ENCODE measurements at regions not wholly inside any gene's neighbourhood (a gene's known extent, or its start where the extent isn't known, plus 50 kb on each side); places are given as distances from the start of the nearest gene placed in this dataset.

DNA sequence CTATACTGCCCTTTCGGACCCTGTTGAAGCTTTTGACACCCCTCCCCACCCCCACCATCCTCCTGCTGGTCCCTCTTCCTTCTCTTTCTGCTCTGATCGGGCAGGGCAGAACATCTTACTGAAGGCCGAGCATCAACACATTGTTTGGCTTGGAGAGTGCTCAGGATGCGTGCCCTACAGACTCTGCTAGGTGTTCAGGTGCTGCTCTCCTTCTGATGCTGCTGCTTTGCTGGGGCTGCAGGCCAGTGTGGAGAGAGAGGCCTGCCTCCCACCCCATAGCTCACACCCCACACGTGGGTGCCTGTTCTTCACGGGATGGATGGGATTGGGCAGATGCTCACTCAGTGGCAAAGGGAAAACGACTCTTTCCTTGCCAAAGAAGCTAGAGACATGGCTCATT is 89.8 kb upstream of the ONECUT1 start:
- no peak for TF ChIP-seq EP300 (IDR thresholded peaks at IDR 0.05)
- TF ChIP-seq, protein P1, sequence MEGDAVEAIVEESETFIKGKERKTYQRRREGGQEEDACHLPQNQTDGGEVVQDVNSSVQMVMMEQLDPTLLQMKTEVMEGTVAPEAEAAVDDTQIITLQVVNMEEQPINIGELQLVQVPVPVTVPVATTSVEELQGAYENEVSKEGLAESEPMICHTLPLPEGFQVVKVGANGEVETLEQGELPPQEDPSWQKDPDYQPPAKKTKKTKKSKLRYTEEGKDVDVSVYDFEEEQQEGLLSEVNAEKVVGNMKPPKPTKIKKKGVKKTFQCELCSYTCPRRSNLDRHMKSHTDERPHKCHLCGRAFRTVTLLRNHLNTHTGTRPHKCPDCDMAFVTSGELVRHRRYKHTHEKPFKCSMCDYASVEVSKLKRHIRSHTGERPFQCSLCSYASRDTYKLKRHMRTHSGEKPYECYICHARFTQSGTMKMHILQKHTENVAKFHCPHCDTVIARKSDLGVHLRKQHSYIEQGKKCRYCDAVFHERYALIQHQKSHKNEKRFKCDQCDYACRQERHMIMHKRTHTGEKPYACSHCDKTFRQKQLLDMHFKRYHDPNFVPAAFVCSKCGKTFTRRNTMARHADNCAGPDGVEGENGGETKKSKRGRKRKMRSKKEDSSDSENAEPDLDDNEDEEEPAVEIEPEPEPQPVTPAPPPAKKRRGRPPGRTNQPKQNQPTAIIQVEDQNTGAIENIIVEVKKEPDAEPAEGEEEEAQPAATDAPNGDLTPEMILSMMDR (IDR thresholded peaks at IDR 0.05) = no peak
- TF ChIP-seq POLR2A (IDR thresholded peaks at IDR 0.05; ENCODE audit: low read depth) = no peak
- no peak for TF ChIP-seq POLR2AphosphoS5 (IDR thresholded peaks at IDR 0.05)
- Histone ChIP-seq H3K4me1 (no peaks in the 10 kb centered on the region), H3K27ac (replicated peaks in 1 of 4) (no peak overlapping the region), H3K36me3 (no peaks in the 10 kb centered on the region), H3K4me3 (no peak overlapping the region), H3K9me3 (no peaks in the 10 kb centered on the region), H3K27me3 (peaks cover 0 to 4% (median 0%) of the 10 kb centered on the region in 4 donors)
- whole genome bisulfite sequencing = 36% methylated on average over 7 of the region's 7 CpGs
- no peak for DNase-seq (ENCODE audit: extremely low spot score)
- intact Hi-C loops (cut with DNase I) = no loop called here

DNA sequence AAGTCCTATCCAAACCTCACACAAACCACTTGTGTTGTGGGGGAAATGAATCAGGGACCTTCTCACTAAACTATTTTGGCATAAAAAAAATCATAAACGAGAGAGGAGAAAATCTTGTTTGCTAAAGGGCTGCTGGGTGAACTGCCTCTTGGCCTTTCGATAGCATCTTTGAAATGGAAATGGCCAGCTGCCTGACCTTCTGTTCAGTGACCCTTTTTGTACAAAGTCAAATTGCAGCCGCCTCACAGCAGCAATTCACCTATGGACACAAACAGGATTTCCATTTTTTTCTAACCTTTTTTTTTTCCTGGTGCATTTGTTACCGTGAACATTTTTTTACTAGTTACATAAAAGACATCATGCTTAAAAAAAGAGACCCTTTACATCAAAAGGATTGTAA is 89.0 kb upstream of the ONECUT1 start:
- H3K4me1 ChIP-seq = no peaks in the 10 kb centered on the region
- H3K4me3 ChIP-seq = no peak overlapping the region
- 48% methylated on average over 4 of the region's 4 CpGs for WGBS
- H3K36me3 ChIP-seq = no peaks in the 10 kb centered on the region
- DNase-seq (ENCODE audit: extremely low spot score) = no peak
- TF ChIP-seq POLR2AphosphoS5 (IDR thresholded peaks at IDR 0.05) = no peak
- TF ChIP-seq EP300 (IDR thresholded peaks at IDR 0.05) = no peak
- TF ChIP-seq POLR2A (IDR thresholded peaks at IDR 0.05; ENCODE audit: low read depth) = no peak
- TF ChIP-seq, protein P1 (IDR thresholded peaks at IDR 0.05) = no peak
- intact Hi-C loops (cut with DNase I) = no loop called here
- H3K27ac ChIP-seq (replicated peaks in 1 of 4) = no peak overlapping the region
- H3K27me3 ChIP-seq = peaks cover 0 to 4% (median 0%) of the 10 kb centered on the region in 4 donors
- no peaks in the 10 kb centered on the region for H3K9me3 ChIP-seq

DNA sequence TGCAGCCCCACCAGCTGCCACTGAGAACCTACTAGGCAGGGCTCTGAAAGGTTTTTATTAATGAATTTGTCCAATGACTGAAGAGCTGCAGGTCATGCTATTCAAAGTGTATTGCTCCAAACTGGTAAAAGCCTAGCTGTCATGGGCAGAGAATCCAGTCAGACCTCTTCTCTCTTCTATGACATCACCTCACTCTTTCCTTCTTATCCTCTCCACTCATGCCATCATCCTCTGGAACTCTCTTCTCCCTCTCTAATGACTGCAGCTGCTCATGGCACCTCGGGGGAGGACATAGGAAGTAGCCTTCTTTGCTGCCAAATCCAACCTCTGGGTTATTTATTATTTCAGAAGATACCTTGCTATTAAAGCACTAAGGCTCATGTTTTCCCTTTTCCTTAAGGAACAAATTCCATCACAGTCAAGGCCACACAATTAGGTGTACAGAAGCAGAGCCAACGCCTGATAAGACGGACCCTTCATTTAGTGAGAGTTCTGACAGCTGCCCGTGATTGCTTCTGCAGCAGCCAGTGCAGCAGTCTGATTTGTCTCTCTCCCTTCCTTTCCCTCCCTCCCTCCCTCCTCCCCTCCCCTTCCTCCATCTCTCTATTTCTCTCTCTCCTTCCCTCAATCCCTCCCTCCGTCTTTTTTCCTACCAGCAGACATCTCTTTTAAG is 87.0 kb upstream of the ONECUT1 start:
- Histone ChIP-seq H3K27me3 (peaks cover 0 to 9% (median 0%) of the 10 kb centered on the region in 4 donors), H3K27ac (replicated peaks in 1 of 4) (no peak overlapping the region), H3K4me1 (no peaks in the 10 kb centered on the region), H3K4me3 (no peak overlapping the region), H3K9me3 (no peaks in the 10 kb centered on the region), H3K36me3 (no peaks in the 10 kb centered on the region)
- WGBS = 30% methylated on average over 5 of the region's 5 CpGs
- intact Hi-C loops (cut with DNase I) = no loop called here
- no peak for DNase-seq (ENCODE audit: extremely low spot score)
- TF ChIP-seq, protein P1 (IDR thresholded peaks at IDR 0.05) = no peak
- TF ChIP-seq POLR2AphosphoS5 (IDR thresholded peaks at IDR 0.05) = no peak
- no peak for TF ChIP-seq POLR2A (IDR thresholded peaks at IDR 0.05; ENCODE audit: low read depth)
- no peak for TF ChIP-seq EP300 (IDR thresholded peaks at IDR 0.05)

DNA sequence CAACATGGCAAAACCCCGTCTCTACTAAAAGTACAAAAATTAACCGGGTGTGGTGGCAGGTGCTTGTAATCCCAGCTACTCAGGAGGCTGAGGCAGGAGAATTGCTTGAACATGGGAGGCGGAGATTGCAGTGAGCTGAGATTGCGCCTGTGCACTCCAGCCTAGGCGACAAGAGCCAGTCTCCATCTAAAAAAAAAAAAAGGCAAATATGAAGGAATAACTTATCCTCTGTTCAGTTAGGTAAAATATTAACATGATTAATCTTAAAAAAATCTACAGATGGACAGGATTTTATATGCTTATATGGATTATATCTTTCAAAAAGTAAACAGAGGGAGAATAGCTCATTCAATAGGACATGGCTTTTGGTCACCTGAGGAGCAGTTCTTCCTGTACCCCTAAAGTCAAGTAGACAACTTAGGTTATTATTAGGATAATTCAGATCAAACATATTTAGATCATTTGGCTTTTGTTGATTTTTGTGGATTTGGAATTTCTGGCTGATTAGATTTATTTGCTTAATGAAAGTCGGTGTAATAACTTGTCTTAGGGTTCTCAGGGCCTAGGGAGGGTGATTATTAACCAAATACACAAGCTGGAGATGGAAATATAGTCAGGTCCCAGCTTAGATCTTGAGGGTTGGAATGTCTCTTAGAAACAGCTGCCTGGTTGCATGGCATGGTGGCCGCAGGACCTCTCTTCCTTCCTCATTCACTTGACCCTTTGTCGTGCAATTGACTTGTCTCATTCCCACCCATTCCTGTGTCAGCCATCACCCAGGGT is 82.1 kb upstream of the ONECUT1 start:
- intact Hi-C loops (cut with DNase I) = no loop called here
- Histone ChIP-seq H3K4me3 (no peak overlapping the region), H3K4me1 (no peaks in the 10 kb centered on the region), H3K27me3 (peaks cover 0 to 15% (median 0%) of the 10 kb centered on the region in 4 donors), H3K36me3 (no peaks in the 10 kb centered on the region), H3K27ac (replicated peaks in 1 of 4) (no peak overlapping the region), H3K9me3 (no peaks in the 10 kb centered on the region)
- TF ChIP-seq, protein P1 (IDR thresholded peaks at IDR 0.05) = no peak
- TF ChIP-seq POLR2A (IDR thresholded peaks at IDR 0.05; ENCODE audit: low read depth) (no peak), POLR2AphosphoS5 (IDR thresholded peaks at IDR 0.05) (no peak), EP300 (IDR thresholded peaks at IDR 0.05) (no peak)
- 91% methylated on average over 8 of the region's 8 CpGs for WGBS
- no peak for DNase-seq (ENCODE audit: extremely low spot score)

Measured in esophagus muscularis mucosa (tissue), 4 donors.